SK-N-SH treated with all-trans-retinoic acid at 6 μM for 48 hours (cell line): ENCODE measurements at regions not wholly inside any gene's neighbourhood (a gene's known extent, or its start where the extent isn't known, plus 50 kb on each side); places are given as distances from the start of the nearest gene placed in this dataset.

Experiments used
- ATAC-seq: fragments of 200-7000 bp; cut with Tn5 transposase; 3 replicates; pipeline ENCODE4 v1.9.1; 2020; ENCODE audit warnings: mild to moderate bottlenecking, moderate library complexity
- ARNTL ChIP-seq: fragments of 450-650 bp; formaldehyde crosslinking; IDR thresholded peaks from 2 replicates; pipeline ENCODE4 v1.5.0; 2020; ENCODE audit warnings: low read depth, mild to moderate bottlenecking, moderate library complexity, borderline replicate concordance
- BACH2 ChIP-seq: fragments of 250-450 bp; sonication (Bioruptor Pico); IDR thresholded peaks from 2 replicates; pipeline ENCODE4 v1.9.0; 2021; ENCODE audit warnings: mild to moderate bottlenecking, borderline replicate concordance
- CREB5 ChIP-seq: fragments of 250-450 bp; sonication (Bioruptor Pico); IDR thresholded peaks from 2 replicates; pipeline ENCODE4 v1.5.1; 2020; ENCODE audit warnings: low read depth, mild to moderate bottlenecking, moderate library complexity
- CSDC2 ChIP-seq: fragments of 250-450 bp; sonication (Bioruptor Pico); IDR thresholded peaks from 2 replicates; pipeline ENCODE4 v1.5.0; 2020; ENCODE audit warnings: mild to moderate bottlenecking, moderate library complexity
- CSRNP3 ChIP-seq: fragments of 250-450 bp; sonication (Bioruptor Pico); IDR thresholded peaks from 2 replicates; pipeline ENCODE4 v1.5.1; 2021; ENCODE audit warnings: mild to moderate bottlenecking, moderate library complexity
- ISL1 ChIP-seq: fragments of 250-450 bp; sonication (Bioruptor Pico); IDR thresholded peaks from 2 replicates; pipeline ENCODE4 v2.1.2; 2022; ENCODE audit warnings: mild to moderate bottlenecking, moderate library complexity
- OSR1 ChIP-seq: fragments of 250-450 bp; sonication (Bioruptor Pico); IDR thresholded peaks from 2 replicates; pipeline ENCODE4 v1.8.0; 2022; ENCODE audit warnings: moderate library complexity, mild to moderate bottlenecking, inconsistent platforms
- POU6F1 ChIP-seq: fragments of 250-450 bp; sonication (Bioruptor Pico); IDR thresholded peaks from 2 replicates; pipeline ENCODE4 v1.8.0; 2021; ENCODE audit warnings: low read depth, mild to moderate bottlenecking, moderate library complexity, borderline replicate concordance
- PPARA ChIP-seq: fragments of 250-450 bp; sonication (Bioruptor Pico); IDR thresholded peaks from 2 replicates; pipeline ENCODE4 v1.5.0; 2020; ENCODE audit warnings: mild to moderate bottlenecking, borderline replicate concordance
- RARB ChIP-seq: fragments of 250-450 bp; sonication (Bioruptor Pico); IDR thresholded peaks from 2 replicates; pipeline ENCODE4 v1.8.0; 2021; ENCODE audit warnings: mild to moderate bottlenecking, moderate library complexity
- SNAI2 ChIP-seq: fragments of 250-450 bp; sonication (Bioruptor Pico); IDR thresholded peaks from 2 replicates; pipeline ENCODE4 v1.5.0; 2020; ENCODE audit warnings: mild to moderate bottlenecking, moderate library complexity
- TCF4 ChIP-seq: fragments of 250-450 bp; sonication (Bioruptor Pico); IDR thresholded peaks from 2 replicates; pipeline ENCODE4 v1.8.0; 2021; ENCODE audit warnings: mild to moderate bottlenecking, moderate library complexity, borderline replicate concordance
- TOX ChIP-seq: fragments of 250-450 bp; sonication (Bioruptor Pico); IDR thresholded peaks from 2 replicates; pipeline ENCODE4 v1.8.0; 2021; ENCODE audit warnings: mild to moderate bottlenecking, moderate library complexity, borderline replicate concordance
- ZC3H10 ChIP-seq: fragments of 250-450 bp; sonication (Bioruptor Pico); IDR thresholded peaks from 2 replicates; pipeline ENCODE4 v1.5.1; 2021; ENCODE audit warnings: mild to moderate bottlenecking, moderate library complexity
- ZFP3 ChIP-seq: fragments of 250-450 bp; sonication (Bioruptor Pico); IDR thresholded peaks from 2 replicates; pipeline ENCODE4 v1.5.0; 2020; ENCODE audit warnings: mild to moderate bottlenecking, moderate library complexity
- ZFP30 ChIP-seq: fragments of 450-650 bp; formaldehyde crosslinking; IDR thresholded peaks from 2 replicates; pipeline ENCODE4 v1.5.0; 2022; ENCODE audit warnings: mild to moderate bottlenecking, moderate library complexity
- ZNF565 ChIP-seq: fragments of 450-650 bp; formaldehyde crosslinking; conservative IDR thresholded peaks from 2 replicates; pipeline ENCODE4 v1.5.0; 2020; ENCODE audit warnings: low read depth, mild to moderate bottlenecking, moderate library complexity
- ZNF70 ChIP-seq: fragments of 450-650 bp; formaldehyde crosslinking; IDR thresholded peaks from 2 replicates; pipeline ENCODE4 v1.5.0; 2020; ENCODE audit warnings: mild to moderate bottlenecking, moderate library complexity
- ZNF8 ChIP-seq: fragments of 450-650 bp; formaldehyde crosslinking; IDR thresholded peaks from 2 replicates; pipeline ENCODE4 v1.5.0; 2020; ENCODE audit warnings: mild to moderate bottlenecking, moderate library complexity
- TF ChIP-seq, protein P1 (sequence below): fragments of 250-450 bp; sonication (Bioruptor Pico); IDR thresholded peaks from 2 replicates; pipeline ENCODE4 v1.8.0; 2020; ENCODE audit warnings: mild to moderate bottlenecking, moderate library complexity, borderline replicate concordance
- TF ChIP-seq, protein P2 (sequence below): fragments of 250-450 bp; sonication (Bioruptor Pico); IDR thresholded peaks from 2 replicates; pipeline ENCODE4 v1.5.0; 2020; ENCODE audit warnings: mild to moderate bottlenecking, moderate library complexity

DNA sequence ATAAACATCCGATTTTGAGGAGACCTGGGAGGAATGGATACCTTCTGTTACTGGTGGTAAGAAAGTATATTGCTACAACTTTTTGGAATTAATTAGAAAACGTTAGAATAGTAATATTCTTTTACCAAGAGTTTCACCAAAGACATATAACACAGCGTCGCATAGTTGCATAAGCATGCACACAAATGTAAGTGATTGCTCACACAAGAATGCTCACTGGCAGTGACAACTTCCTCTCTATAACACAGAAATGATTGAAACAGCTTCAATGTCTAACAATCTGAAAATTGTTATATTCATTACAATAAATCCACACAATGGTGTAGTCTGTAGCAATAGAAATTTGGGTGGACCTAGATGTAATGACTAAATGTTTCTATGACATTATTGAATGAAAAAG lies 998.6 kb downstream of the TTLL7 start (continued):
- TF ChIP-seq CREB5: no peak
- TF ChIP-seq BACH2 (CRISPR knock-in tag): no peak
- no peak for TF ChIP-seq ZC3H10 (CRISPR knock-in tag)
- no peak for TF ChIP-seq CSDC2 (CRISPR knock-in tag)
- no peak for TF ChIP-seq TOX (CRISPR knock-in tag)
- no peak for TF ChIP-seq RARB (CRISPR knock-in tag)
- no peak for TF ChIP-seq PPARA (CRISPR knock-in tag)
- no peak for TF ChIP-seq ZNF8
- TF ChIP-seq, all 23 proteins: peak for 0

DNA sequence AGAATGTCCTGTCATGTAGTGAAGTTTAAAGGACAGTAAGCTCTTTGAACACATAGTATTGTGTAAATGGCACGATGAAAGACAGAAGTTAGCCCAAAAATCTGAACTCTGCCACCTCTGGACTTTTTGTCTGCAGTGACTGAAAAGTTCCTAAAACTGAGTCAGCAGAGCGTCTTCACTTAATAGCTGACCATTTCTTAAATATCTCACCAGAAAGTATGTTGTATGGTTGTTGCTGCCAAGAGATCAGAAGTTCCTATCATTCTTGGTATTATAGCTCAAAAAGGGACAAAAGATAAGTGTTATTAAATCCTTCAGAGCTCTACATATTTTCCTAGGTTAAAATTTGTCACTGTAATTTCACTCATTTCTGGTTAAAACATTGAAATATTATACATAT lies 1003.0 kb downstream of the TTLL7 start:
- TF ChIP-seq ISL1 (CRISPR knock-in tag) (no peak), ZFP3 (CRISPR knock-in tag) (no peak), OSR1 (no peak), ZNF70 (CRISPR knock-in tag) (no peak), SNAI2 (CRISPR knock-in tag) (no peak)
- TF ChIP-seq, all 23 proteins: peak for 0
- ATAC-seq: peak; percentile 69

- TF ChIP-seq PPARA (CRISPR knock-in tag) (no peak), ISL1 (CRISPR knock-in tag) (no peak), POU6F1 (CRISPR knock-in tag) (no peak), ZNF8 (no peak), ZC3H10 (CRISPR knock-in tag) (no peak), TCF4 (CRISPR knock-in tag) (no peak), ZFP3 (CRISPR knock-in tag) (no peak), OSR1 (no peak), CSRNP3 (CRISPR knock-in tag) (no peak), CSDC2 (CRISPR knock-in tag) (no peak), BACH2 (CRISPR knock-in tag) (no peak), TOX (CRISPR knock-in tag) (no peak), ZNF565 (no peak), ARNTL (CRISPR knock-in tag) (no peak), CREB5 (no peak), ZFP30 (CRISPR knock-in tag) (no peak), RARB (CRISPR knock-in tag) (no peak), ZNF70 (CRISPR knock-in tag) (no peak)
- TF ChIP-seq, protein P1, sequence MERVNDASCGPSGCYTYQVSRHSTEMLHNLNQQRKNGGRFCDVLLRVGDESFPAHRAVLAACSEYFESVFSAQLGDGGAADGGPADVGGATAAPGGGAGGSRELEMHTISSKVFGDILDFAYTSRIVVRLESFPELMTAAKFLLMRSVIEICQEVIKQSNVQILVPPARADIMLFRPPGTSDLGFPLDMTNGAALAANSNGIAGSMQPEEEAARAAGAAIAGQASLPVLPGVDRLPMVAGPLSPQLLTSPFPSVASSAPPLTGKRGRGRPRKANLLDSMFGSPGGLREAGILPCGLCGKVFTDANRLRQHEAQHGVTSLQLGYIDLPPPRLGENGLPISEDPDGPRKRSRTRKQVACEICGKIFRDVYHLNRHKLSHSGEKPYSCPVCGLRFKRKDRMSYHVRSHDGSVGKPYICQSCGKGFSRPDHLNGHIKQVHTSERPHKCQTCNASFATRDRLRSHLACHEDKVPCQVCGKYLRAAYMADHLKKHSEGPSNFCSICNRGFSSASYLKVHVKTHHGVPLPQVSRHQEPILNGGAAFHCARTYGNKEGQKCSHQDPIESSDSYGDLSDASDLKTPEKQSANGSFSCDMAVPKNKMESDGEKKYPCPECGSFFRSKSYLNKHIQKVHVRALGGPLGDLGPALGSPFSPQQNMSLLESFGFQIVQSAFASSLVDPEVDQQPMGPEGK (CRISPR knock-in tag): no peak
- TF ChIP-seq, protein P2, sequence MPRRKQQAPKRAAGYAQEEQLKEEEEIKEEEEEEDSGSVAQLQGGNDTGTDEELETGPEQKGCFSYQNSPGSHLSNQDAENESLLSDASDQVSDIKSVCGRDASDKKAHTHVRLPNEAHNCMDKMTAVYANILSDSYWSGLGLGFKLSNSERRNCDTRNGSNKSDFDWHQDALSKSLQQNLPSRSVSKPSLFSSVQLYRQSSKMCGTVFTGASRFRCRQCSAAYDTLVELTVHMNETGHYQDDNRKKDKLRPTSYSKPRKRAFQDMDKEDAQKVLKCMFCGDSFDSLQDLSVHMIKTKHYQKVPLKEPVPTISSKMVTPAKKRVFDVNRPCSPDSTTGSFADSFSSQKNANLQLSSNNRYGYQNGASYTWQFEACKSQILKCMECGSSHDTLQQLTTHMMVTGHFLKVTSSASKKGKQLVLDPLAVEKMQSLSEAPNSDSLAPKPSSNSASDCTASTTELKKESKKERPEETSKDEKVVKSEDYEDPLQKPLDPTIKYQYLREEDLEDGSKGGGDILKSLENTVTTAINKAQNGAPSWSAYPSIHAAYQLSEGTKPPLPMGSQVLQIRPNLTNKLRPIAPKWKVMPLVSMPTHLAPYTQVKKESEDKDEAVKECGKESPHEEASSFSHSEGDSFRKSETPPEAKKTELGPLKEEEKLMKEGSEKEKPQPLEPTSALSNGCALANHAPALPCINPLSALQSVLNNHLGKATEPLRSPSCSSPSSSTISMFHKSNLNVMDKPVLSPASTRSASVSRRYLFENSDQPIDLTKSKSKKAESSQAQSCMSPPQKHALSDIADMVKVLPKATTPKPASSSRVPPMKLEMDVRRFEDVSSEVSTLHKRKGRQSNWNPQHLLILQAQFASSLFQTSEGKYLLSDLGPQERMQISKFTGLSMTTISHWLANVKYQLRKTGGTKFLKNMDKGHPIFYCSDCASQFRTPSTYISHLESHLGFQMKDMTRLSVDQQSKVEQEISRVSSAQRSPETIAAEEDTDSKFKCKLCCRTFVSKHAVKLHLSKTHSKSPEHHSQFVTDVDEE (CRISPR knock-in tag): no peak
- ATAC-seq: peak; percentile 90
Observed at GRCh38 chr1:82994616-82995263, 1004.2 kb downstream of the TTLL7 start.
